ENCODE measurements at regions not wholly inside any gene's neighbourhood (a gene's known extent, or its start where the extent isn't known, plus 50 kb on each side); places are given as distances from the start of the nearest gene placed in this dataset.

DNA sequence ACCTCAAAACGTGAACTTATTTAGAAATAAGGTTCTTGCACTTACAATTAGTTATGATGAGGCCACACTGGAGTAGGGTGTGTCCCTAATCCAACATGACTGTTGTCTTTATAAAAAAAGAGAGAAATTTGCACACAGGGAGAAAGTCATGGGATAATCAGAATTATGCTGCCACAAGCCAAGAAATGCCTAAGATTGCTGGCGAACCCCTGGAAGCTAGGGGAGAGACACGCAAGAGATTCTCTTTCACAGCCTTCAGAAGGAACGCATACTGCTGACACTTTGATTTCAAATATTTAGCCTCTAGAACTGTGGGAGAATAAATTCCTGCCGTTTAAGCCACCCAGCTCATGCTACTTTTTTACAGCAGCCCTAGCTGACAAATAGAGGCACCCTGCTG lies 138.3 kb downstream of the CCDC71L start:
- TF ChIP-seq, protein P1, sequence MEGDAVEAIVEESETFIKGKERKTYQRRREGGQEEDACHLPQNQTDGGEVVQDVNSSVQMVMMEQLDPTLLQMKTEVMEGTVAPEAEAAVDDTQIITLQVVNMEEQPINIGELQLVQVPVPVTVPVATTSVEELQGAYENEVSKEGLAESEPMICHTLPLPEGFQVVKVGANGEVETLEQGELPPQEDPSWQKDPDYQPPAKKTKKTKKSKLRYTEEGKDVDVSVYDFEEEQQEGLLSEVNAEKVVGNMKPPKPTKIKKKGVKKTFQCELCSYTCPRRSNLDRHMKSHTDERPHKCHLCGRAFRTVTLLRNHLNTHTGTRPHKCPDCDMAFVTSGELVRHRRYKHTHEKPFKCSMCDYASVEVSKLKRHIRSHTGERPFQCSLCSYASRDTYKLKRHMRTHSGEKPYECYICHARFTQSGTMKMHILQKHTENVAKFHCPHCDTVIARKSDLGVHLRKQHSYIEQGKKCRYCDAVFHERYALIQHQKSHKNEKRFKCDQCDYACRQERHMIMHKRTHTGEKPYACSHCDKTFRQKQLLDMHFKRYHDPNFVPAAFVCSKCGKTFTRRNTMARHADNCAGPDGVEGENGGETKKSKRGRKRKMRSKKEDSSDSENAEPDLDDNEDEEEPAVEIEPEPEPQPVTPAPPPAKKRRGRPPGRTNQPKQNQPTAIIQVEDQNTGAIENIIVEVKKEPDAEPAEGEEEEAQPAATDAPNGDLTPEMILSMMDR (conservative IDR thresholded peaks at IDR 0.05; ENCODE audit: low read depth, low read length): no peak
- TF ChIP-seq EZH2 (IDR thresholded peaks at IDR 0.05; ENCODE audit: borderline replicate concordance, low read depth, low read length, poor library complexity, severe bottlenecking): no peak

Measured in A673 (cell line).